ENCODE measurements at regions not wholly inside any gene's neighbourhood (a gene's known extent, or its start where the extent isn't known, plus 50 kb on each side); places are given as distances from the start of the nearest gene placed in this dataset.

GRCh38 chr12:130247634-130248237 is 85.5 kb downstream of the FZD10 start:
- POLR2A ChIA-PET (ENCODE audit: partially characterized antibody): no interaction called here
- H2AFZ ChIP-seq (ENCODE audit: low read length): no peak overlapping the region
- no peak overlapping the region for H2BK12ac ChIP-seq (ENCODE audit: low read depth, low read length)
- H2BK15ac ChIP-seq (ENCODE audit: low read length): peak overlapping the region; percentile 63; the same call in 1 of the 2 replicates
- no peak overlapping the region for H3K27ac ChIP-seq (ENCODE audit: low read depth, low read length)
- no peaks in the 10 kb centered on the region for H3K79me2 ChIP-seq (ENCODE audit: control insufficient read depth in 1 of 2, insufficient read depth in 2 of 2, low read length in 2 of 2)
- peaks cover 6% of the 10 kb centered on the region; the same call in 1 of the 2 replicates for H3K23me2 ChIP-seq (ENCODE audit: low read depth, low read length)
- H4K91ac ChIP-seq (replicated peaks; ENCODE audit: insufficient read length, low read length): no peak overlapping the region
- H3K27me3 ChIP-seq (replicated peaks in 1 of 4; ENCODE audit: control insufficient read depth in 3 of 4, extremely low read depth in 1 of 4, insufficient read depth in 3 of 4, low read length in 3 of 4): peaks cover 0 to 2% (median under 1%) of the 10 kb centered on the region in 4 experiments; a peak in 2 of 7 replicates
- no peaks in the 10 kb centered on the region for H3K79me1 ChIP-seq (ENCODE audit: low read depth, low read length)
- peaks cover 0 to 4% of the 10 kb centered on the region in 2 experiments for H4K20me1 ChIP-seq (replicated peaks in 1 of 2; ENCODE audit: control insufficient read depth in 1 of 2, insufficient read depth in 2 of 2, low read length in 2 of 2)
- no peak overlapping the region for H3K18ac ChIP-seq (ENCODE audit: extremely low read depth, low read length)
- H3K4me1 ChIP-seq (replicated peaks in 1 of 4; ENCODE audit: control insufficient read depth in 3 of 4, insufficient read depth in 4 of 4, low read length in 3 of 4): no peaks in the 10 kb centered on the region
- no peak overlapping the region for H4K8ac ChIP-seq (ENCODE audit: extremely low read depth, insufficient read depth, low read length)
- CTCF ChIA-PET (ENCODE audit: partially characterized antibody): interaction anchor here (0.9 kb wide), 1 partner anchor 216 kb away, joined by 3 read pairs; no protein-coding TSS in a partner anchor
- peak overlapping the region; percentile 42 for H3K56ac ChIP-seq (replicated peaks; ENCODE audit: insufficient read length, low read depth, low read length)
- no peak for FAIRE-seq
- no peak overlapping the region for H3K23ac ChIP-seq (ENCODE audit: insufficient read length)
- no peak overlapping the region for H3K4ac ChIP-seq (replicated peaks; ENCODE audit: insufficient read length, low read depth, low read length)
- WGBS, 2 experiments (ENCODE audit: extremely low coverage in 1 of 2, insufficient coverage in 1 of 2, insufficient read length in 1 of 2, insufficient replicate concordance in 2 of 2, low coverage in 1 of 2, low lambda C conversion rate in 2 of 2, missing lambda C conversion rate in 1 of 2): 79% methylated on average over 4 of the region's 4 CpGs; no CpG with 5 or more reads in 1 of the 2 experiments
- no peak overlapping the region for H2BK120ac ChIP-seq (replicated peaks; ENCODE audit: low read depth, low read length)
- H2BK5ac ChIP-seq (ENCODE audit: low read depth, low read length): no peak overlapping the region
- peak overlapping the region; percentile 86; the same call in 1 of the 2 replicates for H2AK5ac ChIP-seq (ENCODE audit: low read depth, low read length)
- no peak for DNase-seq (ENCODE audit: low read depth in 1 of 2, low spot score in 2 of 2)
- H3K9ac ChIP-seq (replicated peaks in 1 of 4; ENCODE audit: extremely low read depth in 1 of 4, low read depth in 3 of 4, low read length in 3 of 4): no peak overlapping the region
- H3K9me3 ChIP-seq (ENCODE audit: insufficient read depth in 2 of 2, low read depth in 1 of 2, low read length in 1 of 2): peaks cover 0 to 3% of the 10 kb centered on the region in 2 experiments; a peak in 1 of 4 replicates
- H4K5ac ChIP-seq (ENCODE audit: insufficient read length, low read depth, low read length): no peak overlapping the region
- no peak overlapping the region for H3K4me2 ChIP-seq (ENCODE audit: insufficient read depth in 1 of 2, low read depth in 2 of 2, low read length in 2 of 2)
- no peak overlapping the region for H3K14ac ChIP-seq (ENCODE audit: insufficient read length)
- H3K4me3 ChIP-seq (ENCODE audit: extremely low read depth in 1 of 4, insufficient read depth in 2 of 4, low read depth in 3 of 4, low read length in 4 of 4): no peak overlapping the region
- no peak overlapping the region for H2BK20ac ChIP-seq (ENCODE audit: low read length)
- H3K36me3 ChIP-seq (ENCODE audit: control insufficient read depth in 2 of 4, insufficient read depth in 4 of 4, low read length in 3 of 4): no peaks in the 10 kb centered on the region
- TF ChIP-seq FOSL1 (IDR thresholded peaks at IDR 0.05; ENCODE audit: insufficient read depth, low read depth, low read length) (no peak), YY1 (IDR thresholded peaks at IDR 0.05; ENCODE audit: low read depth, low read length) (no peak), ATF3 (IDR thresholded peaks at IDR 0.05; ENCODE audit: insufficient read depth, low read depth, low read length) (no peak), CHD1 (IDR thresholded peaks at IDR 0.05; ENCODE audit: low read depth, low read length) (no peak), SP1 (IDR thresholded peaks at IDR 0.05; ENCODE audit: low read depth, low read length) (no peak), E2F6 (IDR thresholded peaks at IDR 0.05) (no peak), RAD21 (IDR thresholded peaks at IDR 0.05 in 1 of 2, conservative IDR thresholded peaks at IDR 0.05 in 1 of 2; ENCODE audit: low read depth in 2 of 2, low read length in 2 of 2) (no peak), RNF2 (IDR thresholded peaks at IDR 0.05; ENCODE audit: borderline replicate concordance, low read depth, low read length, missing control alignments, poor library complexity, severe bottlenecking) (no peak), ATF2 (IDR thresholded peaks at IDR 0.05; ENCODE audit: low read length) (no peak)

Measured in H1 (cell line).